ENCODE measurements at regions not wholly inside any gene's neighbourhood (a gene's known extent, or its start where the extent isn't known, plus 50 kb on each side); places are given as distances from the start of the nearest gene placed in this dataset.

- no peaks in the 10 kb centered on the region for H3K36me3 ChIP-seq (ENCODE audit: control insufficient read depth, insufficient read depth, low read length)
- no peaks in the 10 kb centered on the region for H3K4me1 ChIP-seq (ENCODE audit: control insufficient read depth, insufficient read depth, low read length)
- WGBS (ENCODE audit: insufficient coverage) = 87% methylated on average over 3 of the region's 3 CpGs
- no peak for DNase-seq (ENCODE audit: low read depth in 4 of 6, low spot score in 6 of 6)
- no peak overlapping the region for H3K27ac ChIP-seq (ENCODE audit: low read depth, low read length)
- H3K27me3 ChIP-seq (ENCODE audit: control insufficient read depth, insufficient read depth, low read length) = no peaks in the 10 kb centered on the region
- H3K4me3 ChIP-seq (ENCODE audit: low read depth, low read length) = no peak overlapping the region
- H3K9me3 ChIP-seq (ENCODE audit: control insufficient read depth, insufficient read depth, low read length) = no peaks in the 10 kb centered on the region
These were observed 62.0 kb downstream of the CNGA2 start for GRCh38 chrX:151796576-151796975.

GRCh38 chrX:151801980-151802379, 67.4 kb downstream of the CNGA2 start:
- DNase-seq (ENCODE audit: low read depth in 4 of 6, low spot score in 6 of 6) = no peak
- no peaks in the 10 kb centered on the region for H3K4me1 ChIP-seq (ENCODE audit: control insufficient read depth, insufficient read depth, low read length)
- H3K27me3 ChIP-seq (ENCODE audit: control insufficient read depth, insufficient read depth, low read length) = no peaks in the 10 kb centered on the region
- no peak overlapping the region for H3K4me3 ChIP-seq (ENCODE audit: low read depth, low read length)
- no peak overlapping the region for H3K27ac ChIP-seq (ENCODE audit: low read depth, low read length)
- 67% methylated on average over 5 of the region's 7 CpGs for WGBS (ENCODE audit: insufficient coverage)
- H3K36me3 ChIP-seq (ENCODE audit: control insufficient read depth, insufficient read depth, low read length) = no peaks in the 10 kb centered on the region
- no peaks in the 10 kb centered on the region for H3K9me3 ChIP-seq (ENCODE audit: control insufficient read depth, insufficient read depth, low read length)

- WGBS (ENCODE audit: insufficient coverage) = 71% methylated on average over 4 of the region's 5 CpGs
- no peaks in the 10 kb centered on the region for H3K36me3 ChIP-seq (ENCODE audit: control insufficient read depth, insufficient read depth, low read length)
- H3K27me3 ChIP-seq (ENCODE audit: control insufficient read depth, insufficient read depth, low read length) = no peaks in the 10 kb centered on the region
- no peak overlapping the region for H3K27ac ChIP-seq (ENCODE audit: low read depth, low read length)
- no peak overlapping the region for H3K4me3 ChIP-seq (ENCODE audit: low read depth, low read length)
- DNase-seq (ENCODE audit: low read depth in 4 of 6, low spot score in 6 of 6) = peak in 1 of 6 donors; percentile 9
- no peaks in the 10 kb centered on the region for H3K9me3 ChIP-seq (ENCODE audit: control insufficient read depth, insufficient read depth, low read length)
- H3K4me1 ChIP-seq (ENCODE audit: control insufficient read depth, insufficient read depth, low read length) = no peaks in the 10 kb centered on the region
These were observed 72.5 kb downstream of the CNGA2 start for GRCh38 chrX:151806967-151807540.

DNA sequence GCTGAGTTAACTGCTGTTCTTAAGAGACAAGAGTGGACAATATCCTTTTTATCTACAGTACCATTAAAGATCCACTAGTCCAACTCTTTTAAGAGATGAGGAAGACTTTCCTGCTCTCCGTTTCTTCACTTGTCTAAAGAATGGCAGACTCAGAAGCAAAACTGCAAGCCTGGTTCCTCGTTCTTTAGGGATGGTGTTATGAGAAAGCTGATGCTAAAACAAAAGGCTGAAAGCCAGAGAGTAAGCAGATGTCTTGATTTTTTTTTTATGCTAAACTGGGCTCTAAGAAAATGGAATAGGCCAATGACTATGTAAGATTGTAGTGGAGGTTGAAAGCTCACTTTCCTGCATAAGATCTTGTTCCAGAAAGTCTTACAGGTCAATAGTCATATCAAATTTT, 78.1 kb downstream of the CNGA2 start:
- H3K36me3 ChIP-seq (ENCODE audit: control insufficient read depth, insufficient read depth, low read length) = no peaks in the 10 kb centered on the region
- H3K9me3 ChIP-seq (ENCODE audit: control insufficient read depth, insufficient read depth, low read length) = no peaks in the 10 kb centered on the region
- H3K4me3 ChIP-seq (ENCODE audit: low read depth, low read length) = no peak overlapping the region
- WGBS (ENCODE audit: insufficient coverage) = 73% methylated on average over 2 of the region's 2 CpGs
- H3K4me1 ChIP-seq (ENCODE audit: control insufficient read depth, insufficient read depth, low read length) = no peaks in the 10 kb centered on the region
- H3K27me3 ChIP-seq (ENCODE audit: control insufficient read depth, insufficient read depth, low read length) = no peaks in the 10 kb centered on the region
- H3K27ac ChIP-seq (ENCODE audit: low read depth, low read length) = no peak overlapping the region
- peak in 1 of 6 donors; percentile 36 for DNase-seq (ENCODE audit: low read depth in 4 of 6, low spot score in 6 of 6)

DNA sequence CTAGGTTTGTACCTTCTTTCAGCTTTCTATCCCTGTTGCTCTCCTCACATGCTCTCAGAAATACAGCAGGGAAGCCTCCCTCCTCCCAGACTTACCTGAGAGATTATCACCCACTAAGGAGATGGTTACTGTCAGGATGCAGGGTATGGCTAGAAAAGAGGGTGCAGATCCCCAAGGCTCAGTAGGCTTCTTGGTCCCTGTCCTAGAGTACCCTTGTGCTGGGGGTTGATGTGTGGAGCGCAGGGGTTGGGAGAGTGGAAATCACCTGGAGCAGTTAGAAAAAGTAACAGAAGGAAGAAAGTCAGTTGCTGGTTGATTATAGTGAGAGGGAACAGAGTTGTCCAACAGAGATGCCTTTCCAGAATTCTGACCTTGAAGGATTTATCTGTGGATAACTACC, 80.2 kb downstream of the CNGA2 start:
- no peaks in the 10 kb centered on the region for H3K27me3 ChIP-seq (ENCODE audit: control insufficient read depth, insufficient read depth, low read length)
- no peaks in the 10 kb centered on the region for H3K4me1 ChIP-seq (ENCODE audit: control insufficient read depth, insufficient read depth, low read length)
- H3K27ac ChIP-seq (ENCODE audit: low read depth, low read length) = no peak overlapping the region
- no peaks in the 10 kb centered on the region for H3K9me3 ChIP-seq (ENCODE audit: control insufficient read depth, insufficient read depth, low read length)
- DNase-seq (ENCODE audit: low read depth in 4 of 6, low spot score in 6 of 6) = no peak
- no peaks in the 10 kb centered on the region for H3K36me3 ChIP-seq (ENCODE audit: control insufficient read depth, insufficient read depth, low read length)
- 91% methylated on average over 1 of the region's 1 CpG for WGBS (ENCODE audit: insufficient coverage)
- no peak overlapping the region for H3K4me3 ChIP-seq (ENCODE audit: low read depth, low read length)

DNA sequence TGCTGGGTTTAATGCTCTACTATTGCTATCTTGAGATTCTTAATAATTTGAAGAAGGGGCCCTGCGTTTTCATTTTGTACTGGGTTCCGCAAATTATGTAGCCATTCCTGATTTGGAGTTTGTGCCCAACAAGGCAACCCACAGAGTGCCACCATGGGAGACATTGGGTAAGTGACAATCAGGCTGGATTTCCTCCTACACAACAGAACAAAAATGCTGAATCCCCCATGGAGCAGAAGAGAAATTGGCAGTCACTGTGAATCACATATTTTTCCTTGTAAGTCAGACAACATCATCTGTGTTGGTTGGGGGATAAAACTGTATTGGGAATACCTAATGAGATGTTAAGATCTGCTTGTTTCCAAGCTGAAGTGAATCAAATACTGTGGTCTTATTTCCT, 80.9 kb downstream of the CNGA2 start:
- no peaks in the 10 kb centered on the region for H3K27me3 ChIP-seq (ENCODE audit: control insufficient read depth, insufficient read depth, low read length)
- DNase-seq (ENCODE audit: low read depth in 4 of 6, low spot score in 6 of 6) = peak in 2 of 6 donors; percentile 31 to 63
- no peak overlapping the region for H3K4me3 ChIP-seq (ENCODE audit: low read depth, low read length)
- WGBS (ENCODE audit: insufficient coverage) = 60% methylated on average over 2 of the region's 2 CpGs
- no peak overlapping the region for H3K27ac ChIP-seq (ENCODE audit: low read depth, low read length)
- H3K4me1 ChIP-seq (ENCODE audit: control insufficient read depth, insufficient read depth, low read length) = no peaks in the 10 kb centered on the region
- H3K36me3 ChIP-seq (ENCODE audit: control insufficient read depth, insufficient read depth, low read length) = no peaks in the 10 kb centered on the region
- H3K9me3 ChIP-seq (ENCODE audit: control insufficient read depth, insufficient read depth, low read length) = no peaks in the 10 kb centered on the region

DNA sequence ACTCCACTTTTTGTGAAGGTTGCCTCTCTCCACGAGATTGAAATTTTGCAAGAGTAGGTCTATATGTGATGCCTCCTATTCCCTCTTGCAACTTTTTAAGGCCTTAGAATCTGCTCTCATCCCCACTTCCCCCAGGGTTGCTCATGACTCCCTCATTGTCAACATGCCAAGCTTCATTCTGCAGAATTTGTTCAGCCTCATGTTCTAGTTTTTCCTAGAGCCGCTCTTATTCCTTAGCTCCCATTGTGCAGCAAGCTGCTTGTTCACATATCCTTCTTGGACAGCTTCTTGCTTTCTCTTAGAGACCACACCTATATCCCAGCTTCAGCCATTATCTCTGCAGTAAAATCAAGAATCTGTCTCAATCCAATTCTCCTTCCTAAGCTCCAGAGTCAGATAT, 82.4 kb downstream of the CNGA2 start:
- WGBS (ENCODE audit: insufficient coverage) = 0% methylated on average over 1 of the region's 2 CpGs
- peaks cover 2% of the 10 kb centered on the region for H3K27me3 ChIP-seq (ENCODE audit: control insufficient read depth, insufficient read depth, low read length)
- DNase-seq (ENCODE audit: low read depth in 4 of 6, low spot score in 6 of 6) = no peak
- no peak overlapping the region for H3K4me3 ChIP-seq (ENCODE audit: low read depth, low read length)
- no peaks in the 10 kb centered on the region for H3K36me3 ChIP-seq (ENCODE audit: control insufficient read depth, insufficient read depth, low read length)
- no peaks in the 10 kb centered on the region for H3K4me1 ChIP-seq (ENCODE audit: control insufficient read depth, insufficient read depth, low read length)
- no peaks in the 10 kb centered on the region for H3K9me3 ChIP-seq (ENCODE audit: control insufficient read depth, insufficient read depth, low read length)
- H3K27ac ChIP-seq (ENCODE audit: low read depth, low read length) = no peak overlapping the region

DNA sequence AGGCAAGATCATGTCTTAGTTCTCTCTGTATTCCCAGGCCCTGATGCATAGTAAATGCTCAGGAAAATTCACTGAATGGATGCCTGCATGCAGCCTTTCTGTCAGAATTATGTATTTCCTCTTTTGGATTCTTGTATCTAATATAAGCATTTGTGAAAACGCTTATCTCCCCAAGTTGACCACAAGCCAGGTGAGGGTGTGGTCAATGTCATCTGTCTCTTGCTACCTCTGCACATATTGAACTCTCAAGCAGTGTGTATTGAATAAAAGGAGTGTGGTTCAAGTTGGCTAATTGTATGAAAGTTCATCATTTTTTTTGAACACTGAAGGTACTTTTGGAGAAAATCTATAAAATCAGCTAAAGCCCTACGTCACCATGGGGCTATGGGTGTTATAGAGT, 84.3 kb downstream of the CNGA2 start:
- Histone ChIP-seq H3K9me3 (ENCODE audit: control insufficient read depth, insufficient read depth, low read length) (no peaks in the 10 kb centered on the region), H3K4me3 (ENCODE audit: low read depth, low read length) (no peak overlapping the region), H3K36me3 (ENCODE audit: control insufficient read depth, insufficient read depth, low read length) (no peaks in the 10 kb centered on the region), H3K27ac (ENCODE audit: low read depth, low read length) (no peak overlapping the region), H3K4me1 (ENCODE audit: control insufficient read depth, insufficient read depth, low read length) (no peaks in the 10 kb centered on the region), H3K27me3 (ENCODE audit: control insufficient read depth, insufficient read depth, low read length) (peaks cover 2% of the 10 kb centered on the region)
- no peak for DNase-seq (ENCODE audit: low read depth in 4 of 6, low spot score in 6 of 6)
- WGBS (ENCODE audit: insufficient coverage) = 60% methylated on average over 2 of the region's 2 CpGs

DNA sequence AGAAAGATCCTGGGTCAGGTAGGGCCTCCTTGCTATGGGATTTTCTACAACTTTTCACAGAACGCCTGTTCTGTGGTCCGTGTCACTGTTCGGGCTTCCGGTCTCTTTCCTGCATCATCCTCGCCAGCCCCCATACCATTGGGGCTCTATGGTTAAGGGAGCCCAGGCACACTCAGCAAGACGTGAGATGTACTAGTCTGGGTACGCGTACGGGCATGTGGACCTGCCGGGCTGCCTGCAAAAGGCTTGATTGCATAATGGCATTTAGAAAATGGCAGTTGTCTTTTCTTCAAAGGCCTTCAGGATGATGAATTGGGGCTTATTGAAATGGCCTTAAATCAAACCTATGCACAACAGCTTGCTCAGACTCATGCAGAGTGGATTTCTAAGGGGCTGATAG, 86.7 kb downstream of the CNGA2 start:
- H3K27ac ChIP-seq (ENCODE audit: low read depth, low read length) = no peak overlapping the region
- H3K4me1 ChIP-seq (ENCODE audit: control insufficient read depth, insufficient read depth, low read length) = no peaks in the 10 kb centered on the region
- H3K27me3 ChIP-seq (ENCODE audit: control insufficient read depth, insufficient read depth, low read length) = peaks cover 2% of the 10 kb centered on the region
- DNase-seq (ENCODE audit: low read depth in 4 of 6, low spot score in 6 of 6) = no peak
- no peak overlapping the region for H3K4me3 ChIP-seq (ENCODE audit: low read depth, low read length)
- WGBS (ENCODE audit: insufficient coverage) = 81% methylated on average over 10 of the region's 10 CpGs
- no peaks in the 10 kb centered on the region for H3K36me3 ChIP-seq (ENCODE audit: control insufficient read depth, insufficient read depth, low read length)
- no peaks in the 10 kb centered on the region for H3K9me3 ChIP-seq (ENCODE audit: control insufficient read depth, insufficient read depth, low read length)

DNA sequence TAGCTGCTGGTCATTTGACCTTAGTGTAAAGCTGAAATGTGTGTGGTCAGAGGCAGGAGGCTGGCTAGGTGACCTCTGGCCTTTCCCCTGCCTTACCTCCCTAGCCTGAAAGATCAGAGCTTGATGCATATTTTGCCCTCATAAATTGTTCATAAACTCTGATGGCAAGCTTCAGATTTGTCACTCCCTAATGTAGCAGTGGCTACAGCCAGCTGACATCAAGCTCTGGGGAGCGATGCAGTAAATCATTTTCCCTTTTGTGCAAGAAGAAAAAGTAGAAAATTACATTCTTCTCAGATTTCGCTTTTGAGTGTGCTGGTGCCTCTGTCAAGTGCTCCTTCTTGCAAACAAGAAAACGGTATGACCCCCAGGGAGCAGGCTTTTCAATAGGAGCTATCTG, 87.7 kb upstream of the MAGEA4 start:
- Histone ChIP-seq H3K9me3 (ENCODE audit: control insufficient read depth, insufficient read depth, low read length) (no peaks in the 10 kb centered on the region), H3K27me3 (ENCODE audit: control insufficient read depth, insufficient read depth, low read length) (peaks cover 4% of the 10 kb centered on the region), H3K4me3 (ENCODE audit: low read depth, low read length) (no peak overlapping the region), H3K27ac (ENCODE audit: low read depth, low read length) (no peak overlapping the region), H3K4me1 (ENCODE audit: control insufficient read depth, insufficient read depth, low read length) (no peaks in the 10 kb centered on the region), H3K36me3 (ENCODE audit: control insufficient read depth, insufficient read depth, low read length) (no peaks in the 10 kb centered on the region)
- 45% methylated on average over 3 of the region's 3 CpGs for WGBS (ENCODE audit: insufficient coverage)
- DNase-seq (ENCODE audit: low read depth in 4 of 6, low spot score in 6 of 6) = peak in 1 of 6 donors; percentile 6
